ENCODE measurements at regions not wholly inside any gene's neighbourhood (a gene's known extent, or its start where the extent isn't known, plus 50 kb on each side); places are given as distances from the start of the nearest gene placed in this dataset.
A peak's percentile ranks its signal among the peaks of the same experiment; 100 is the strongest.
"Not testable (repeated sequence)": the region's sequence is repeated elsewhere in the genome, so short reads cannot be mapped to it uniquely, and the experiment has no call there.

DNA sequence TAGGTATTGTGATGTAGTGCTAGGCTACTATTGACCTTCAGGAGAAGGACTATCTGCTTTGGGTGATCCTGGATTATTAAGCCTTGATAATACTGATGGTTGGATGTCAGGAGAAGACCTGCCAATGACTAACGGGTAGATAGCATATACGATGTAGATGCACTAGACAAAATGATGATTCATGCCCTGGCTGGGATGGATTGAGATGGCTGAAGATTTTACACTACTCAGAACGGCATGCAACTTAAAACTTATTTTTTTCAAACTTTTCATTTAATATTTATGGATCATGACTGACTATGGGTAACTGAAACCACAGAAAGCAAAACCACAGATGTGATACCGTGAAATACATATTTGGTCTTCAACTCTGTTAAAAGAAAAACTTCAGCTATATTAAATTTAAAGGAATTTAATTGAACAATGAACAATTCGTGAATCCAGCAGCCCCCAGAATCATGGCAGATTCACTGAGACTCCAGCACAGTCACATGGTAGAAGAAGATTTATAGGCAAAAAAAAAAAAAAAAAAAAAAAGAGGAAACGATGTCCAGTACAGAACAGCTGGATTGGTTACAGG lies 124.6 kb upstream of the CDK13 start:
- DNase-seq (ENCODE audit: low read depth in 2 of 2): no peak

DNA sequence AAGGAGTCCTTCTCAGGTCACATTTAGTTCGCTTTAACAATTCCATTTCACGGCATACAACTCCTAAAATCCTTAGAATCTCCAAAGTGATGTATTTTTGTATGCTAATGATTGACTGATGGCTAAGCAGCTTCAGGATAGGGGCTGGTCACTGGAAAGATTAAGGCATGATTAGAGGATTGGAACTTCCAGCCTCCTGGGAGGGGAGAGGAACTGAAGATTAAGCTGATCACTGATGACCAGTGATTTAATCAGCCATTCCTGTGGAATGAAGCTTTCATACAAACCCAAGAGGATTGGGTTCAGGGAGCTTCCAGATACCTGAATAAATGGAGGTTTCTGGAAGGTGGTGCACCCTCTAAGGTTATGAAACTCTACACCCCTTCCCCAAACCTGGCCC lies 123.9 kb upstream of the CDK13 start:
- no peak for DNase-seq (ENCODE audit: low read depth in 2 of 2)

DNA sequence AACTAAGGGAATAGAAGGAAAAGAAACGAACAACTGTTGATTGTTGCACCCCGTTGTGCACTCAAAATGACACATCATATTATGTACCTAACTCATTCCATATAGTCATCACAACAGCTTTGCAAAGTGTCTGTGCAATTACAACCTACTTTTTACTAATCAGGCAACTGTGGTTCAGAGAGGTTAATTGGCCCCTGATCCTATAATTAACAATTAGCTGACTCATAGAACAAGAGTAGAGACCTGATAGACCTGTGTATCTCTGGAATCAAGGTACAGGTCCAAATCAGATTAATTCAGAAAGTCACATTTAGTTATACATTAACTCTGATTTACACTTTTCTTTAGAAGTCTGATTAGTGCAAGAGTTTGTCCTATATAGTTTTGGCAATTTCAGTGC lies 122.5 kb upstream of the CDK13 start:
- DNase-seq (ENCODE audit: low read depth in 2 of 2): no peak

DNA sequence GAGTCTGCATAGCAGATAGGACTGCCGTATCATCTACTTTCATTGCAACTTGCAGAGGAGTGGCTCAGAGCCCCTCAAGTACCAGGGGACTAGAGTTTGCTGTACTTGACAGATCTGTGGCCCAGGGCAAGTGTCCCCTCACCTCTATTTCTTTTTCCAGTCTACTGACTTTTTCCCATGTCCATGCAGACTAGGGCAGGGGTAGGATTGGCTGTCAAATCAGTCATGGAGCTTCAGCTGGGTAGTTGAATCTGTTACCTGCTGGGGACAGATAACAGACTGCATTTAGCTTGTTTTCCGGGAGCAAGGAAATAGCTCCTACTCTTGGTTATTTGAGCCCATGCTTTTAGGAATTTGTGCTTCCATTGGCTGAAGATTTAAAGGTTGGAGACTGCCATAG lies 121.0 kb upstream of the CDK13 start:
- DNase-seq (ENCODE audit: low read depth in 2 of 2): no peak

DNA sequence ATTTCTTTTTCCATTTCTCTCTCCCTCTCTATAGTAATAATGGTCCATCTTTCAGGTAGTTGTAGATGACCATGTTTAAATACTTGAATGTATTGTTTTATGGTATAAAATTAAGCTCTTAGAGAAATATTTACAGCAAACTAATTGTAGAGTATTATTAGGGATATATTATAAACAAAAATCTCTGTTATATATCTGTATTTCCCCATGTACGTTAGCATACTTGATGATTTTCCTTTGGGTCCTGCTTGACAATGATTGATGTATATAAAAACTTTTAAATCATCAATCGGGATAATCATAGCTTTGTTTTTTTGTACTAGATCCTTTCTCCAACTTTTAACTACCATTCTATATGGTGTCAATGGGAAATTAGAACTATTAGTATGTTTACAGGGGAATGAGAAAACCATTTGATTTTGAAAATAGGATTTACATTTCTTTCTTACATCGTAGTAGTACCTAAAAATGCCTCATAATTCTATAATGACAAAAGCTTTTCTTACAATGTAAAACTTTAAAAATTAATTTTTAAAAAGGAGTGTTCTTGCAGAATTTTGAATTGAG lies 117.5 kb upstream of the CDK13 start:
- no peak for DNase-seq (ENCODE audit: low read depth in 2 of 2)

DNA sequence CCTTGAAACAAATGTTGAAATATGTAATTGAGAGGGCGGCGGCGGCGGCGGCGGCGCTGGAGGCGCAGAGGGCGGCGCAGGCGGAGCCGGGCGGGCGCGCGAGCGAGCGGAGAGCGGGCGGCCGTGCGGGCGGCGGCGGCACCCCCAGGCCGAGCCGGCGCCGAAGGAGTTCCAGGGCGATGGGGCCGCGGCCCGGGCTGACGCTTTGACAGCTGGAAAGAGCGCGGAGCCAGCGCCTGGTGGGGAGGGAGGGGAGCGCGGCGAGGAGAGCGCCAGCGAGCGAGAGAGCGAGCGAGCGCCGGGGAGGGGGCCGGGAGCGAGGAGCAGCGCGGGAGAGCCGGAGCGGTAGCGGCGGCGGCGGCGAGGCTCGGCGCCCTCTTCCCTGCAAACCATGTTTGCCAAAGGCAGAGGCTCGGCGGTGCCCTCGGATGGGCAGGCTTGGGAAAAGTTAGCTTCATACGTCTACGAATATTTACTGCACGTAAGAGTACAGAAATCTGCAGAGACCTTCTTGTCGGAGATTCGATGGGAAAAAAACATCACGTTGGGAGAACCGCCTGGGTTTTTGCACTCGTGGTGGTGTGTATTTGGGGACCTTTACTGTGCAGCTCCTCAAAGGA lies 116.8 kb upstream of the CDK13 start:
- DNase-seq (ENCODE audit: low read depth in 2 of 2): peak; percentile 35 to 36

DNA sequence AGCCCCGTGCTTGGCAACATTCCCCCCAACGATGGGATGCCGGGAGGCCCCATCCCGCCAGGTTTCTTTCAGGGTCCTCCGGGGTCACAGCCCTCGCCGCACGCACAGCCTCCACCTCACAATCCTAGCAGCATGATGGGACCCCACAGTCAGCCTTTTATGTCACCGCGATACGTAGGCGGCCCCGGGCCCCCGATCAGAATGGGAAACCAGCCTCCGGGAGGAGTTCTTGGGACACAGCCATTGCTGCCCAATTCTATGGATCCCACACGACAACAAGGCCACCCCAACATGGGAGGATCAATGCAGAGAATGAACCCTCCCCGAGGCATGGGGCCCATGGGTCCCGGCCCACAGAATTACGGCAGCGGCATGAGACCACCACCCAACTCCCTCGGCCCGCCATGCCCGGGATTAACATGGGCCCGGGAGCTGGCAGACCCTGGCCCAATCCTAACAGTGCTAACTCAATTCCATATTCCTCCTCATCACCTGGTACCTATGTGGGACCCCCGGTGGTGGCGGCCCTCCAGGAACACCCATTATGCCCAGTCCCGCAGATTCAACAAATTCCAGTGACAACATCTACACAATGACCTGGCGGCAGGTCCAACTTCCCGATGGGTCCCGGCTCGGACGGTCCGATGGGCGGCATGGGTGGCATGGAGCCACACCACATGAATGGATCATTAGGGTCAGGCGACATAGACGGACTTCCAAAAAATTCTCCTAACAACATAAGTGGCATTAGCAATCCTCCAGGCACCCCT lies 116.0 kb upstream of the CDK13 start:
- DNase-seq (ENCODE audit: low read depth in 2 of 2): not testable (repeated sequence)

DNA sequence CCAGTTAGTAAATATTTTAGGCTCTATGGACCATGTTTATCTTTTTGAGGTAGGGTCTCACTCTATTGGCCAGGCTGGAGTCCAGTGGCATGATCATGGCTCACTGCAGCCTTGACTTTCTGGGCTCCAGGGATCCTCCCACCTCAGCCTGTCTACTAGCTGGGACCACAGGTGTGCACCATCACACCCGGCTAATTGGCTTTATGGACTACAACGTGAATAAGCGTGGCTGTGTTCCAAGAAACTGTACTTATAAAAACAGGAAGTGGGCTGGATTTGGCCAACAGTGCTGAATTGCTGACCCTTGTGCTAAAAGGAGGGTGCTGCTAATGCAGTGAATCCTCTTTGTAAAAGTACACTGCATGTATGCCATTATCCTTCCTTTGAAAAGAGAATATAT lies 111.7 kb upstream of the CDK13 start:
- DNase-seq (ENCODE audit: low read depth in 2 of 2): peak; percentile 63 to 76

DNA sequence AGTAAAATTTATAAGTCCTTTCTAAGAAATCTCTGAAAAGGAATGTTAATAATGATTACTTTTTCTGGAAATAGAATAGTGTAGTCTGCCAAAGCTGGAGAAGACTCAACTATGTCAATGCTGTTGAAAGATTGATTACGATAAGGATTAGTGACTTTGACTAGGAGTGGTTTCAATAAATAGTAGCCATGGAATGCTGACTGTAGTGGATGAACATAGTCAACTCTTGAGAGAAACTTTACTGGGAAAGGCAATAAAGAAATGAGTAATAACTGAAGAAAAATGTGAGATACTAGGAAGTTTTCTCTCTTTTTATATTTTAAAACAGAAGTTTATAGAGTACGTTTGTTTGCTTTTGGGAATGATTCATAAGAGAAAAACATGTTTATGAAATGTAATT lies 105.0 kb upstream of the CDK13 start:
- no peak for DNase-seq (ENCODE audit: low read depth in 2 of 2)

DNA sequence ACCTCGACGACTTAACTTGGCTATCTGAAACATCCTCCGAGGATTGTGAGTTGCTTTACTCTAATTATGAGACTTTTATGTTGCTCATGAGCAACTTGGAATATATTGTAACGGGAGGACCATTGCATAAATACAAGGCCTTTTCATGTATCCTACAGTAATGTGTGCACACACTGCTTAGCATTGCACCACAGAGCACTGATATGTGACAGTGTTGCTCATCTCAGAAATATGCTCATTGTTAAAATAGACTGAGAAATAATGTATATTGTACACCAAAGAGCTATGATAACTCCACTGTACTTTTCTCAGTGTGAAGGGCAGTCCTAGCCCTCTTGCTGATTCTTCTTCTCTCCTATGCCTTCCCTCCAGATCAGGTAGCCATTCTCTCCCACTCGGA lies 102.8 kb upstream of the CDK13 start:
- no peak for DNase-seq (ENCODE audit: low read depth in 2 of 2)

DNA sequence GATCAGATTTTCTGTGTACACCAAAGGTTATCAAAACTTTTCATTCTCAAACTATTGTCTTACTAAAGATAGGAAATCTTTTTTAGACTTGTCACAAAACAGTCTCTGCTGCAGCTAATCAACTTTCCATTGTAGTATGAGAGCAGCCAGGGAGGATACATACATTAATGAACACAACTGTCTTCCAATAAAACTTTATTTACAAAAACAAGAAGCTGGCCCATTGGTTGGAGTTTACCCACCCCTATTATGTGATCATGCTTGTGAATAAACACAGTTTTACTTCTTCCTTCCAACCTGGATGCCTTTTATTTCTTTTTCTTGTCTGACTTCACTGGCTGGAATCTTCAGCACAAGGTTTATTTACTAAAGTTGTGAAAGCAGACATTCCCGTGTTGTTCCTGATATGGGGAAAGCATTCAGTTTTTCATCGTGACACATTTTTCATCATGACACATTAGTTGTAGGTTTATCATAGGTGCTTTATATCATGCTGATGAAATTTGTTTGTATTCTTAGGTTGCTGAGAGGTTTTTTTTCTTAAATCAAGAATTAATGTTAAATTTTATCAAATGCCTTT lies 98.5 kb upstream of the CDK13 start:
- DNase-seq (ENCODE audit: low read depth in 2 of 2): no peak

DNA sequence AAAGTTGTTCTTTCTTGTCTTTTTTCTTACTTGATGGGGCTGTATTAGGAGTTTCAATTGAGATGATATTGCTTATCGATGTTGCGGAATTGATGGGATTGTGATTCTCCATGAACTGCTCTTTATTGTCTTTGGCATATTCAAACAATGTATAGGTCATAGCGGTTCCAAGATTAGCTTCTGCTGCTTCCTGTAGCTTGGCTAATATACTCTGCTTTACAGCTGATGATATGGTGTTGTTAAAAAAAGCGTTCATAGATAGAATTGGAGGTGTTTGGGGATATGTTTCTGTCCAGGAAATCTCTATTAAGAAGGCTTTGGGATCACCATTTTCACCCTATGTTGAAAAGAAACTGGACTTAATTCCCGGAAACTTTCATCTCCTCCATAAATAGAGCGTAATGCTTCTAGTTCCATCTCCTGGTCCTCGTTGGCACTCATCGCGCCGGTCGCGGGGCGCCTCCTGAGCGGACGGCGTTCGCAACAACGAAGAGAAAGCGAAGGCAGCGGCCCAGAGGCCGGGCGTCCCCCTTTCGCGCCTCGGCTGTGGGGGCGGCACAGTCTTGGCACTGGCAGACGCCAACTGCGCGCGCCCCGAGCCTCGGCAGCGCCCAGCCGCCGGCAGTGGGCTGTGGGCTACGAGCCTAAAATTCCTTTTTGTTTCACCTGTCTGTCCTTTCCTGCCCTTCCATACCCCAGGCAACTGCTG lies 95.3 kb upstream of the CDK13 start:
- DNase-seq (ENCODE audit: low read depth in 2 of 2): not testable (repeated sequence)

DNA sequence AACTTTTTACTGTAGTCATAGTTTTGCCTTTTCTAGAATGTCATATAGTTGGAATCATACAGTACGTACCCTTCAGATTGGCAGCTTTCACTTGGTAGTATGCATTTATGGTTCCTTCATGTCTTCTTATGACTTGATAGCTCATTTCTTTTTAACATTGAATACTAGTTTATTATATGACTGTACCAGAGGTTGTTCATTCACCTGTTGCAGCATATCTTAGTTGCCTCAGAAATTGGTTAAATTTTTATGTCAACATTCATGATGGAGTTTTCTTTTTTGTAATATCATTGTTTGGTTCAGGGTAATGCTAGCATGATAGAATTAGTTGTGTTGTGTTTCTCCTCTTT lies 94.8 kb upstream of the CDK13 start:
- no peak for DNase-seq (ENCODE audit: low read depth in 2 of 2)

DNA sequence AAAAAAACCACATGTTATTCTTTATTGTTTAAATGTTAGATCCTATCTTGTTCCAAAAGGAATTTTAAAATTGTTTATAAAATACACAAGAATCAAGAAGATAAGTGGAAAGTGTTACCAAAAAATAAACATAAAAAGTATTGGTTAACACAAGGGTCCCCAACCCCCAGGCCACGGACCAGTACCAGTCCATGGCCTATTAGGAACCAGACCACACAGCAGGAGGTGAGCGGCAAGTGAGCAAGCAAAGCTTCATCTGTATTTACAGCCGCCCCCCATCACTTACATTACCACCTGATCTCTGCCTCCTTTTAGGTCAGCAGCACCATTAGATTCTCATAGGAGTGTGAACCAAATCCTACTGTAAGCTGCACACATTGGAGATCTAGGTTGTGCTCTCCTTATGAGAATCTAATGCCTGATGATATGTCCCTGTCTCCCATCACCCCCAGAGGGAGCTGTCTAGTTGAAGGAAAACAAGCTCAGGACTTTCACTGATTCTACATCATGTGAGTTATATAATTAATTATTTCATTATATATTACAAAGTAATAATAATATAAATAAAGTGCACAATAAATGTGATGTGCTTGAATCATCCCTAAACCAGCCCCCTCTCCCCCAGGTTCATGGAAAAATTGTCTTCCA lies 86.3 kb upstream of the CDK13 start:
- DNase-seq (ENCODE audit: low read depth in 2 of 2): peak; percentile 5 to 8

DNA sequence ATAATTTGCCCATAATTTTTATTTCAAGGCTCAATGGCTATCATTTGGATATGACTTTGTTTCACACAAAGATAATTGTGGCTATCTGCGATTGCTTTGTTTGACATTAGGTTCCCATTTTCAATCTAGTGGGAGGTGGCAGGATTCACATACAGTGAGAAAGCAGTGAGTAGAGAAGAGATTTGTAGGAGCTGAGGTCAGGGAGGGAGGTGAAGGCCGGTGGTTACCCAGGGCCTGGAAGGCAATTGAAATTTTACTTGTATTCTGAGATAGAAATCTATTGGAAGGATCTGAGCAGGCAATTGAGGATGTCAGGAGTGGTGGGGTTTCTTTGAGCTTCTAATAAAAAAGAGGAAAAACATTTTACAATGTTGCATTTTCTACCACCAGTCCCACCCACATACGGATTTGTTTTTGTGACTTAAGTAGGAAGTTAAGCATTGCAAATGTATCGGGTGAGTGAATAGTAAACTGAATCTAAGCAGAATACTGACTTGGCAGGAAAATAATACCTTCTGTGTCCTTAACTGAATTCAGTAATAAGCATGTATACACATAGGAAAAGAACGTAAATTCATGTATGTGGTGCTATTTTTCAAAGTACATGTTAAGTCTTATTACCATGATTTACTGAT lies 80.1 kb upstream of the CDK13 start:
- DNase-seq (ENCODE audit: low read depth in 2 of 2): not testable (repeated sequence)

DNA sequence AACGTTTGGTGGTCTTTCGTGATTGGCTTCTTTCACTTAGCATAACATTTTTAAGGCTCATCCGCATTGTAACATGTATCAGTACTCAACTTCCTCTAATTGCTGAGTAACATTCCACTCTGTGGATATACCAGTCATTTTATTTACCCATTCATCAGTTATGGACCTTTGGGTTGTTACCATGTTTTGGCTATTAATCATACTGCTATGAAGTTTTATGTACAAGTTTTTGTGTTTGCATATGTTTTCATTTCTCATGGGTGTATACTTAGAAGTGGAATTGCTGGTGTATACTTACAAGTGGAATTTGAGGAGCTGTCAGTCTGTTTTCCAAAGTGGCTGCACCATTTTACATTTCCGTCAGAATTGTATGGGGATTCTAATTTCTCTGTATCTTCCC lies 78.4 kb upstream of the CDK13 start:
- DNase-seq (ENCODE audit: low read depth in 2 of 2): not testable (repeated sequence)

DNA sequence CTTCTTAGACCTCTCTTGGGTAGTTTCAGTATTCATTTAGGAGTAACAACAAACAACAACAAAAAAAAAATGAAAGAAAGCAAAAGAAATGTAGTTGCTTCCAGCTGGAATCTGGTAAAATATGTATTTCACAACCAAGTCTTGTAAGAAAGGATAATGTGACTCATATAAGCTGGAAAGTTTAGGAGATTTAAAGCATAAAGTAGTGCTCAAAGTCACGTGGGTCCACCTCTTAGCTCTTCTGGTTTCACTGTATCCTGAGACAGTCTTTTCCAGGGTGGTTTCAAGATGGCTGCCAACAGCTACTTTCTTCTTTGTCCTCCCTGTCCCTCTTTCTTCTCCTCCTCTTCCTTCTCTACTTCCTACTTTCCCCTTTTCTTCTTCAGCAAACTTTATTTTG lies 69.5 kb upstream of the CDK13 start:
- DNase-seq (ENCODE audit: low read depth in 2 of 2): no peak

DNA sequence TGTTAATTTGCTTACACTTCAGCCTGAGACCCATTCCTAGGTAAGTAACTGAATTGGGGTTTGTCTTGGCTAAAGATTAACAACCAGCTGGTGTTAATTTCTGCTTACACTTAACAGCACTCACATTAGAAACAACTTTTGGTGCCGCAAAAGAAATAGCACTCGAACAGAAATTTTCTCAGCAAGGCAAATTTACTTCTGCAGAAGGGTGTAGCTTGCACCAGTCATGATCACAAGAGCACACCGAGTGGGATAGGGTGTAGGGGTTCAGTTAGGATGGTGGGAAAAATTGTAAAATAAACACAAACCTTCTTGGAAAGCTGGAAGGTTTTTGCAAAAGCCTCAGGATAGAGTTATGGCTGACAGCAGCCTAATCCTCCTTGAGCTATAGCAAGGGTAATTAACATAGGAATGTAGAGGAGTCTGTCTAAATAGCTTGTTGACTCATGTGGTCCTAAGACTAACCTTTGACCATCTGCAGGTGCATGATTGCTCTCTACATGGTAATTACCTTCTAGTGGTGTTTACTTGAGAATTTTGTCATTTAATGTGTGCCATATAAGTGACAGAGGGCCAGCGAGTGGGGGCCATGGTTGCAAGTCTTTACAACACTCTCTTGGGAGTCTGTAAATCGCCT lies 67.8 kb upstream of the CDK13 start:
- no peak for DNase-seq (ENCODE audit: low read depth in 2 of 2)

DNA sequence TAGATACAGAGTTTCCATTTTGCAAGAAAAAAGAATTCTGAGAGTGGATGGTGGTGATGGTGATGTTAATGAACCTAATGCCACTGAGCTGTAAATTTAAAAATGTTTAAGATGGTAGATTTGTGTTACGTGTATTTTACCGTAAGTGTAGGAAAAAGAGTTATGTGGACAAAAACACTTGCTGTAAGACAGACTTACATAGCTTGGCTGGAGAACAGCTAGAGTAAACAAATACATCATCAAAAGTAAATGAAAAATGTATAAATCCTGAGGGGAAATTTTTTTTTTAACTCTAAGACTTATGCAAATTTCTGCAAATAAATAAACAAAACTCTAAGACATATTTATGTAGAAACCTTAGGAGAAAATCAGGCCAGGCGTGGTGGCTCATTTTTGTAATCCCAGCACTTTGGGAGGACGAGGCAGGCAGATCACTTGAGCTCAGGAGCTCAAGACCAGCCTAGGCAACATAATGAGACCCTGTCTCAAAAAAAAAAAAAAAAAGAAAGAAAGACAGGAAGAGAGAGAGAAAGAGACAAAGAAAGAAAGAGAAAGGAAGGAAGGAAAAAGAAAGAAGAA lies 66.2 kb upstream of the CDK13 start:
- DNase-seq (ENCODE audit: low read depth in 2 of 2): no peak

All from lung microvascular endothelial cell (primary cell).